ENCODE measurements at regions not wholly inside any gene's neighbourhood (a gene's known extent, or its start where the extent isn't known, plus 50 kb on each side); places are given as distances from the start of the nearest gene placed in this dataset.

DNA sequence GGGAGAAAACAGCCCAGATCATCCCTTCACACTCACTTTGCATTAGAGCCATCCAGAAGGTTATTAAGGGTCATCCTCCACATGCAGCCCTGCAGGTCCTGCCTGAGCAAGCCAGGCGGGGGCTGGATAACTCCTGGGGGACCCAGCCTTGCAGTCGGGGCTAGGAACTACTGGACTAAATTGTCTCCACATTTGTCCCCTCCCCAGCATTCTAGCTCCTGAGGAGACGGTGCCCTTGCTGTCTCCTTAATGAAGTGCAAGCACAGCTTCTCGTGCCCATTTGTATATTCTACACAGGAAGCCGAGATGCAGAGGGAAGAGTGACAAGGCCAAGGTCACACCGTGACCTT lies 185.2 kb downstream of the C16orf95 start:
- Histone ChIP-seq H3K9ac (ENCODE audit: extremely low read depth, low read length, poor library complexity, severe bottlenecking) (no peak overlapping the region), H3K27me3 (ENCODE audit: control insufficient read depth, insufficient read depth, low read length, poor library complexity, severe bottlenecking) (no peaks in the 10 kb centered on the region), H3K4me3 (ENCODE audit: low read length) (no peak overlapping the region), H3K27ac (ENCODE audit: low read depth, low read length) (no peak overlapping the region), H3K36me3 (ENCODE audit: control insufficient read depth, insufficient read depth, low read length) (no peaks in the 10 kb centered on the region), H3K9me3 (ENCODE audit: control insufficient read depth, low read length) (peaks cover 15% of the 10 kb centered on the region), H3K4me1 (ENCODE audit: control insufficient read depth, insufficient read depth, low read length) (peaks cover 8% of the 10 kb centered on the region)
- DNase-seq, result no peak
- Mint-ChIP-seq H3K27me3 (ENCODE audit: insufficient read depth) (peaks cover 5% of the 10 kb centered on the region), H3K36me3 (ENCODE audit: low read depth) (peaks cover 2% of the 10 kb centered on the region), H3K27ac (no peak overlapping the region), H3K9me3 (peaks cover 21% of the 10 kb centered on the region), H3K4me1 (peaks cover 7% of the 10 kb centered on the region), H3K4me3 (no peak overlapping the region)
- TF ChIP-seq, protein P1, sequence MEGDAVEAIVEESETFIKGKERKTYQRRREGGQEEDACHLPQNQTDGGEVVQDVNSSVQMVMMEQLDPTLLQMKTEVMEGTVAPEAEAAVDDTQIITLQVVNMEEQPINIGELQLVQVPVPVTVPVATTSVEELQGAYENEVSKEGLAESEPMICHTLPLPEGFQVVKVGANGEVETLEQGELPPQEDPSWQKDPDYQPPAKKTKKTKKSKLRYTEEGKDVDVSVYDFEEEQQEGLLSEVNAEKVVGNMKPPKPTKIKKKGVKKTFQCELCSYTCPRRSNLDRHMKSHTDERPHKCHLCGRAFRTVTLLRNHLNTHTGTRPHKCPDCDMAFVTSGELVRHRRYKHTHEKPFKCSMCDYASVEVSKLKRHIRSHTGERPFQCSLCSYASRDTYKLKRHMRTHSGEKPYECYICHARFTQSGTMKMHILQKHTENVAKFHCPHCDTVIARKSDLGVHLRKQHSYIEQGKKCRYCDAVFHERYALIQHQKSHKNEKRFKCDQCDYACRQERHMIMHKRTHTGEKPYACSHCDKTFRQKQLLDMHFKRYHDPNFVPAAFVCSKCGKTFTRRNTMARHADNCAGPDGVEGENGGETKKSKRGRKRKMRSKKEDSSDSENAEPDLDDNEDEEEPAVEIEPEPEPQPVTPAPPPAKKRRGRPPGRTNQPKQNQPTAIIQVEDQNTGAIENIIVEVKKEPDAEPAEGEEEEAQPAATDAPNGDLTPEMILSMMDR (conservative IDR thresholded peaks at IDR 0.05), result no peak
- WGBS, 2 experiments (ENCODE audit: insufficient coverage in 1 of 2, insufficient read length in 1 of 2), result 79 to 88% methylated on average over 5 to 6 of the region's 6 CpGs

- no peak overlapping the region for H3K9ac ChIP-seq (ENCODE audit: extremely low read depth, low read length, poor library complexity, severe bottlenecking)
- Mint-ChIP-seq H3K36me3 (ENCODE audit: low read depth) (peaks cover 2% of the 10 kb centered on the region), H3K27ac (no peak overlapping the region), H3K27me3 (ENCODE audit: insufficient read depth) (peaks cover 5% of the 10 kb centered on the region), H3K9me3 (peaks cover 25% of the 10 kb centered on the region), H3K4me1 (peaks cover 5% of the 10 kb centered on the region), H3K4me3 (no peak overlapping the region)
- peaks cover 8% of the 10 kb centered on the region for H3K4me1 ChIP-seq (ENCODE audit: control insufficient read depth, insufficient read depth, low read length)
- H3K36me3 ChIP-seq (ENCODE audit: control insufficient read depth, insufficient read depth, low read length), result no peaks in the 10 kb centered on the region
- no peak overlapping the region for H3K27ac ChIP-seq (ENCODE audit: low read depth, low read length)
- no peak overlapping the region for H3K4me3 ChIP-seq (ENCODE audit: low read length)
- TF ChIP-seq, protein P1 (conservative IDR thresholded peaks at IDR 0.05), result no peak
- no peak for DNase-seq
- WGBS, 2 experiments (ENCODE audit: insufficient coverage in 1 of 2, insufficient read length in 1 of 2), result 64 to 79% methylated on average over 11 to 20 of the region's 20 CpGs
- H3K27me3 ChIP-seq (ENCODE audit: control insufficient read depth, insufficient read depth, low read length, poor library complexity, severe bottlenecking), result no peaks in the 10 kb centered on the region
- H3K9me3 ChIP-seq (ENCODE audit: control insufficient read depth, low read length), result peaks cover 20% of the 10 kb centered on the region
Observed at GRCh38 chr16:87132361-87133014, 184.7 kb downstream of the C16orf95 start.

DNA sequence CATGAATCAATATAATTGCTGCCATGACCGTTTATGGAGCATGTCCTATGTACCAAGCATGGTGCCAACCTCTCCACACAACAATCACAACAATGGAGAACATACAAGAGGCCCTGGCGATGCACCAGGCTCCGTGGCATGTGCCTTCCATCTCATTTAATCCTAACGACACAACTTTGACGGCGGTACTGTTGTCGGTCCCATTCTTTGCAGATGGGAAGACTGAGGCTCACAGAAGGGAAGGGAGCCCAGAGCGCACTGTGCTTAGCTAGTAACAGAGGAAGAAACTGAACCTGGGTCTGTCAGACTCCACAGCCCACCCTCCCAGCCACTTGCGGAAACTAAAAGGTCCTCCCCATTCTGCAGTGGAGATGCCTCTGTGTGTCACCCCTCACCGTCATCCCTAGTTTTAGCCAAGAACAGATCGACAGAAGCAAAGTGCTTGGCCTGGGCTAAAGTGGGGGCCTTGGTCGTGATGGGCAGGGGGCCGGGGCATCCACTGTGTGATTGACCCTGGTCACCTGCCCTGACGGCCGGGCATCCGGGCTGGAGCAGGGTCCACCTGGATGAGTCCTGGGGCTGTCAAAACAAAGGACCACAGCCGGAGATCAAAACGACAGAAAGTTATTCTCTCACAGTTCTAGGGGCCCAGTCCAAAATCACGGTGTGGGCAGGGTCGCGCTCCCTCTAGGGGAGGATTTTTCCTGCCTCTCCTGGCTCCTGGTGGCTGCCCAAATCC lies 183.9 kb downstream of the C16orf95 start:
- H3K36me3 Mint-ChIP-seq (ENCODE audit: low read depth), result peaks cover 2% of the 10 kb centered on the region
- H3K4me3 Mint-ChIP-seq, result no peak overlapping the region
- Histone ChIP-seq H3K9me3 (ENCODE audit: control insufficient read depth, low read length) (peaks cover 22% of the 10 kb centered on the region), H3K27ac (ENCODE audit: low read depth, low read length) (no peak overlapping the region), H3K4me3 (ENCODE audit: low read length) (no peak overlapping the region), H3K4me1 (ENCODE audit: control insufficient read depth, insufficient read depth, low read length) (peaks cover 8% of the 10 kb centered on the region), H3K36me3 (ENCODE audit: control insufficient read depth, insufficient read depth, low read length) (no peaks in the 10 kb centered on the region), H3K27me3 (ENCODE audit: control insufficient read depth, insufficient read depth, low read length, poor library complexity, severe bottlenecking) (no peaks in the 10 kb centered on the region), H3K9ac (ENCODE audit: extremely low read depth, low read length, poor library complexity, severe bottlenecking) (no peak overlapping the region)
- TF ChIP-seq, protein P1 (conservative IDR thresholded peaks at IDR 0.05), result no peak
- peaks cover 5% of the 10 kb centered on the region for H3K27me3 Mint-ChIP-seq (ENCODE audit: insufficient read depth)
- no peak for DNase-seq
- WGBS, 2 experiments (ENCODE audit: insufficient coverage in 1 of 2, insufficient read length in 1 of 2), result 92 to 94% methylated on average over 20 to 21 of the region's 21 CpGs
- no peak overlapping the region for H3K27ac Mint-ChIP-seq
- H3K4me1 Mint-ChIP-seq, result peaks cover 5% of the 10 kb centered on the region
- H3K9me3 Mint-ChIP-seq, result peaks cover 26% of the 10 kb centered on the region

All from endodermal cell (in vitro differentiated cells).